Amniotic epithelial cell (primary cell): ENCODE measurements at regions not wholly inside any gene's neighbourhood (a gene's known extent, or its start where the extent isn't known, plus 50 kb on each side); places are given as distances from the start of the nearest gene placed in this dataset.

Experiments
- DNase-seq: peaks from one replicate; pipeline ENCODE4 v3.0.0-alpha.2; 2010; ENCODE audit warnings: low read depth

GRCh38 chr2:13103151-13103550, 386.4 kb downstream of the TRIB2 start:
- DNase-seq = no peak

GRCh38 chr2:13103778-13104493, 387.2 kb downstream of the TRIB2 start:
- DNase-seq = no peak

- DNase-seq = no peak
These were observed 388.0 kb downstream of the TRIB2 start for GRCh38 chr2:13104723-13105122.

- no peak for DNase-seq
These were observed 389.6 kb downstream of the TRIB2 start for GRCh38 chr2:13106302-13106701.

- DNase-seq = no peak
These were observed 392.8 kb downstream of the TRIB2 start for GRCh38 chr2:13109516-13109915.

GRCh38 chr2:13110825-13111224, 394.1 kb downstream of the TRIB2 start:
- DNase-seq = no peak

GRCh38 chr2:13113002-13113401, 396.3 kb downstream of the TRIB2 start:
- DNase-seq = no peak

DNA sequence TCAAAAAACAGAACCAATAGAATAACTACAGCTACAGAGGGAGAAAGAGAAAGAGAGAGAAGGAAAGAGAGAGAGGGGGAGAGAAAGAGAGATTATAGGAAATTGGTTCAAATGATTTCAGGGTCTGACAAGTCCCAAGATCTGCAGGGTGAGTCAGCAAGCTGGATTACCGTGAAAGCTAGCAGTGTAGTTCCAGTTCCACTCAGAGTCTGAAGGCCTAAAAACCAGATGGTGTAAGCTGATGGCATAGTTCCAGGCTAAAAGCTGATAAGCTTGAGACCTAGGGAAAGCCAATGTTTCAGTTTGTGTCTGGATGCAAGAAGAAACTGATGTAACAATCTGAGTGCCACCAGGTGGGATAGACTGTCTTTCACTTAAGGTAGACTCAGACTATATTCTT, 397.7 kb downstream of the TRIB2 start:
- peak; percentile 6 for DNase-seq

- no peak for DNase-seq
These were observed 398.9 kb downstream of the TRIB2 start for GRCh38 chr2:13115643-13116042.

DNA sequence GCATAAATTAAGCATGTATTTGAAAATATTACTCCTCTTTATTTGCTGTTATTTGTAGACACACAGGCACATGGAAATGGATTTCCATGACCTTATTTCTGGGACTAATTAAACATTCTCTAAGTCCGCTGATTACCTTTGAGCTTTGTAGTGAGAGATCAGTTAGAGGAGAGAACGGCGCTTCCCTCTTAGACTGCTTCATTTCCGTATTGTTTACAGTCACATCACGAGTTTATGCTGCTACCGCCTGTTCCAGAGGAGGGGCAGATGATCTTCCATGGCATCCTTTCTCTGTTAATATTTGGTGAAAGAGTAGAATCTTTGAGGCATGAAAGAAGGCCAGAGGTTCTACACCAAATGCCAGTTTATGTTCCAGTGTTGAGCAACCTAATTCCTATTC, 404.4 kb downstream of the TRIB2 start:
- DNase-seq = no peak

DNA sequence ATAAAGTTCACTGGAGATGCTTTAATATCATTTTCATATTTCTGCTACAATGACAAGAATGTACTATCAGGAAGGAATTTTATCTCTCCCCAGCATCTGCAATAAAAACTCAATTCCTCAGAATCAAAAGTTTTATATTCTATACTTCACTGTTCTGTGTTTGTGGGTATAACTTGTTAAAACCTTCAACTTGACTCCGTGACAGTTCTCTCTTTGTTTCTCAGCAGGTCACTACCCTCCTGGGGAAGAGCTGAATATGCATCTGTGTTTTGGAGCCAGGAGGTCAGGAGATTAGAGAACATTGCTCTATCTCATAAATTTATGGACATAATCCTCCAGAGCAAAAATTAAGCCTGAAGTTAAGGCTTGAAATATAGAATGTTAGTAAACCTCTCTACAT, 411.4 kb downstream of the TRIB2 start:
- DNase-seq = no peak

GRCh38 chr2:13135369-13135768, 418.6 kb downstream of the TRIB2 start:
- DNase-seq = no peak

DNA sequence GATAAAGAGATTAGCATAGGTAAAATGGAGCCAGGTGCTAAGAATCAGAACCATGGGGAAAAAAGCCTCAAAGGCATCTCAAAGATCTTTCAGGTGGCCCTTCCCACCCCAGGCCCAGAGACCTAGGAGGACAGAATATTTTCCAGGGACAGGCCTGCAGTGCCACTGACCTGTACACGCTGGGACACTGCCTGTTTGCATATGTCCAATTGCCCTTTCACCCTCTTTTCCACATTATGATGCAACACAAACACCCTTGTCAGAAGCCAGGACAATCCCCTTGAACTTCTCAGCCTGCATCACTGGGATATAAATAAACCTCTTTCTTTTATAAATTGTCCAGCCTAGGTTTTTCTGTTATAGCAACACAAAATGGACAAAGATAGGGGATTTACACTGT, 419.1 kb downstream of the TRIB2 start:
- DNase-seq = no peak

DNA sequence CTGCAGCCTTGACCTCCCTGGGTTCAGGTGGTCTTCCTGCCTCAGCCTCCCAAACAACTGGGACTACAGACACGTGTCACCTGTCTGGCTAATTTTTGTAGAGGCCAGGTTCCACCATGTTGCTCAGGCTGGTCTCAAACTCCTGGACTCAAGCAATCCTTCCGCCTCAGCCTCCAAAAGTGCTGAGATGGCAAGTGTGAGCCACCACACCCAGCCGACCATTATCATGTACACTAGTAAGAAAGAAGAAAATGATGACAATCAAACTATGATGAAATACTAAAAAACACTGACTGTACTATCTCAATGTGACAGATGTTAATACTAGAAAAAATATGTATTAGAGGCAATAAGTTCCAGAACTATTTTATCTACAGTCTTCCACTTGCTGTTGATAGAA, 420.9 kb downstream of the TRIB2 start:
- DNase-seq = no peak

- no peak for DNase-seq
These were observed 424.6 kb downstream of the TRIB2 start for GRCh38 chr2:13141315-13141714.

DNA sequence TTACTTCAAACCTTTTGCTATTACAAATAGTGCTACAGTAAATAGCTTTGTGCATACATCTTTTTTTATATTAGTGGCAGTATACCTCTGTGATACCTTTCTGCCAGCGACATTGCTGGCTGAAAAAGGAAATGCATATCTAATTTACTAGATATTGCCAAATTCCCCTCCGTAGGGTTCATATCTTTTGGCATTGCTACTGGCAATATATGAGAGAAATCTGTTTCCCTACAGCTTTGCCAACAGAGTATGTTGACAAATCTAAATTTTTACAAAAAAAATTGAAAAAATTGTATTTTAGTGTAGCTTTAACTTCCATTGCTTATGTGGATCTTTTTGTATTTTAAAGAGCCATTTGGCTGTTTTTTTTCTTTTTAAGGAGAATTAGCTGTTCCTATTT, 426.7 kb downstream of the TRIB2 start:
- no peak for DNase-seq

DNA sequence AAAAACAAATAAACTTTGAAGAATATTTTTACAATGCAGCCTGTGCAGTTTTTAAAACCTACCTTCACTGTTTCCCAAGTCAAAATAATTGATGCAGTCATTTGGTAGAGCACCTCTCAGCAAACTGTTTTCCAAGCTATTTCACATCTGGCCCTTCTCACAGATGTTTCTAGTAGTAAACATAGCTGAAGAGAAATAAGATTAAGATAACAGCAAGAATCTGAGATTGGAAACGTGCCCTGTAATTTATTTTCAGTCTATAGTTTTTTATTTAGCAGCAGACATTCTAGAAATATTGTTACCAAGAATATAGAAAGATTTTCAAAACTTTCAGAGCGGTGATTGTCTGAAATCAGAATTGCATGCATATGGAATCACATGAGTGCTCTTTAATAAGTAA, 440.2 kb downstream of the TRIB2 start:
- no peak for DNase-seq

DNA sequence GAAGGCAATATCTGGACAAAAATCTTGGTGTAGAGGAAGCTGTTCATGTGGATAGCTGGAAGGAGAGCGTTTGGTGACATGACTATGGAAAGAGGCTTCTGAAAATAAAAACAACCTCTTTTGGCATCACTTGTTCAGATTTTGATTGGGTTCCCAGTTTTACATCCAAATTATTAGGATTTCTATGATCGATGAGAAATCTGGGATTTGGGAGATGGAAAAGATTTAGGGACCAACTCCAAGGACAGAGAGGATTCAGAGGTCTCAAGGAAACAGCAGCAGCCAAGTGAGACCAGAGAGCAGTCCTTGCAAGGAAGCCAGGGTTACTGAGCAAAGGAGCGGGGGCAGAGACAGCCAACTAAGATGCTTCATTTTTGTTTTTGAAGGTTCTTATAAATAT, 441.7 kb downstream of the TRIB2 start:
- DNase-seq = no peak

GRCh38 chr2:13180729-13181128, 464.0 kb downstream of the TRIB2 start:
- DNase-seq = no peak

DNA sequence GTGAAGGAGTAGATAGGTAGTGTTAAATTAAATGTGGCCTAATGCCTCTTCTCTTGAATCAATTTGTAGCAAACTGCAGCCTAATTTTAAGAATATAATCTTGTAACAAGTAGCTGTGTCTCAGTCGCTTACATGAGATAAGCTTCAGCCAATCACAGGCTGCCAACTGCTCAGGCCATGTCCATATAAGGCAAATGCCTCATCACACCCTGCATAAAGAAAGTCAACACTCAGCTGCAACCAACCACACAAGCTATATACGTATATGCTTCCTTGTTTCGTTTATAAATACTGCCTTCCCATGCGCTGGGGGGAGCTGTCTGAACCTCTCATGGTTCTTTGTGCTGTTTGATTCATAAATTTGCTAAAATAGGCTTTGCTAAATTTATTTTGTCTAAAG, 476.3 kb downstream of the TRIB2 start:
- DNase-seq = no peak

DNA sequence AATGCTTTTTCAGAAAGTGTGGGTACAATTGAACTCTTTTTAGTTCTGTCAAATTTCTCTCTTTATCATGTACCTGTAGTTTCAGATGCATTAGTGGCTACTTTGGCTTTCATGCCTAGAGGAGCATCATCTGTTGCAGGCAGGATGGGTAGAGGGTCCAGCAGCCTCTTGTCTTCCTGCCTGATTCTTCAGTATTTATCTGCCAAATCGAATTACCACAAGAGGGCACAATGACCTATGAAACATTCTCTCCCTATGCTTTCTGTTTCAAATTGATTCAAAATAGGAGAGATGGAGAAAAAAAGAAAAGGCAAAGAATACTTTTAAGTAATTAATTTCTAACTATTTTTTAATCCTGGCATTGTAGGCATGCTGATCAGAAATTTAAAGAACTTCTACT, 477.2 kb downstream of the TRIB2 start:
- no peak for DNase-seq

GRCh38 chr2:13195270-13195669, 478.5 kb downstream of the TRIB2 start:
- no peak for DNase-seq

- no peak for DNase-seq
These were observed 480.5 kb downstream of the TRIB2 start for GRCh38 chr2:13197248-13197647.

DNA sequence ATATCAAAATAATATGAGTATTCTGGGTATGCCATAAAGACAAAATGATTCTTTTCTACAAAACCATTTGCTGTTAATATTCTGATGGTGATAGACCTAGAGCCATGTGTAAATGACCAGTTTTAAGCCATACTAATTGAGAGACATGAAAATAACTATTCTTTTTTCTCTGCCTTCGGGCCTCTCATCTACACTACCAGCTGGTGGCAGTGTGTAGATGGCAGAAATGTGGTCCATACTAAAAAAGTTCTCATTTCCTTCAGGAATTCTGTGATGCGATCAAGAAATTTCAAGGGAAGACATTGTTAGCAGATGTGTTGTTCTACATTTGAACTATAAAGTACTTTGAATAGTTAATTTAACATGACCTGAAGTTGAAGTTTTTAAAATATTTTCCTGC, 485.2 kb downstream of the TRIB2 start:
- DNase-seq = no peak

DNA sequence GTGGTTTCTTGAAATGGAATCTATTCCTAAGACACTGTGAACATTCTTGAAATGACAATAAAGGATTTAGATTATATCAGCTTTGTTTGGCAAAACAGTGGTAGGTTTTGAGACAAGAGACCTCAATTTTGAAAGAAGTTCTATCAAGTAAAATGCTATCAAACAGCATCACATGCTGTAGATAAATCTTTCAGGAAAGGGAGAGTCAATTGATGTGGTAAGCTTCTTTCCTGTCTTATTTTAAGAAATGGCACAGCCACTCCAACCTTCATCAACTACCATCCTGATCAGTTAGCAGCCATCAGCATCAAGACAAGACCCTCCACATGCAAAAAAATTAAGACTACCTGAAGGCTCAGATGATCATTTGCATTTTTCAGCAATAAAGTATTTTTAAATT, 495.4 kb downstream of the TRIB2 start:
- no peak for DNase-seq
